Lung (tissue), 11 donors: ENCODE measurements at regions not wholly inside any gene's neighbourhood (a gene's known extent, or its start where the extent isn't known, plus 50 kb on each side); places are given as distances from the start of the nearest gene placed in this dataset.

Experiments used
- ATAC-seq: fragments of 200-7000 bp; cut with Tn5 transposase; one replicate; pipeline ENCODE4 v1.9.1; 2020; ENCODE audit warnings: moderate number of reproducible peaks; ENCODE audit not compliant: insufficient read depth, low FRiP score
- DNase-seq, 3 donors: peaks; one replicate each; pipeline ENCODE4 v3.0.0-alpha.2; 2013 to 2017
- H3K27ac ChIP-seq, 2 donors: one replicate each; pipeline ENCODE4 v1.5.1; 2013; ENCODE audit warnings: mild to moderate bottlenecking in 2 of 2, moderate library complexity in 2 of 2, control low read depth in 1 of 2, inconsistent platforms in 1 of 2, low read depth in 1 of 2, low read length in 1 of 2
- H3K27me3 ChIP-seq, 3 donors: one replicate each; pipeline ENCODE4 v1.5.1; 2013; ENCODE audit warnings: low read length in 2 of 3; ENCODE audit not compliant: control insufficient read depth in 3 of 3, insufficient read depth in 3 of 3
- H3K36me3 ChIP-seq, 4 donors: one replicate each; pipeline ENCODE4 v1.5.1; 2013; ENCODE audit warnings: low read length in 4 of 4, mild to moderate bottlenecking in 1 of 4, moderate library complexity in 1 of 4; ENCODE audit not compliant: control insufficient read depth in 4 of 4, insufficient read depth in 4 of 4
- H3K4me1 ChIP-seq, 5 donors: one replicate each; pipeline ENCODE4 v1.5.1; 2013; ENCODE audit warnings: low read length in 5 of 5, mild to moderate bottlenecking in 2 of 5, moderate library complexity in 1 of 5; ENCODE audit not compliant: control insufficient read depth in 5 of 5, insufficient read depth in 5 of 5
- H3K4me3 ChIP-seq: one replicate; pipeline ENCODE4 v1.5.1; 2013; ENCODE audit warnings: mild to moderate bottlenecking, control low read depth, moderate library complexity
- H3K9ac ChIP-seq, 2 donors: one replicate each; pipeline ENCODE4 v1.5.1; 2013; ENCODE audit warnings: low read length in 2 of 2, control low read depth in 1 of 2; ENCODE audit not compliant: insufficient read depth in 1 of 2
- H3K9me3 ChIP-seq, 4 donors: one replicate each; pipeline ENCODE4 v1.5.1; 2013; ENCODE audit warnings: low read length in 3 of 4, mild to moderate bottlenecking in 1 of 4, moderate library complexity in 1 of 4; ENCODE audit not compliant: control insufficient read depth in 4 of 4, insufficient read depth in 3 of 4
- CTCF ChIP-seq: IDR thresholded peaks from 2 replicates; pipeline ENCODE4 v1.5.1; 2012; ENCODE audit warnings: mild to moderate bottlenecking; ENCODE audit errors: control extremely low read depth, extremely low read depth
- WGBS, 2 donors: extraction: QIAGEN DNeasy Blood & Tissue Kit; methylation state at CpG; one replicate each; pipeline ENCODE4 v1.1.7; 2013; 5-methylcytosine and 5-hydroxymethylcytosine counted together
- donor health status: control.
- donor health status: control.
- donor health status: Bipolar disorder and iron deficiency.
- donor health status: healthy.
- donor health status: DM: yes; HTN: yes; CAD: no.

DNA sequence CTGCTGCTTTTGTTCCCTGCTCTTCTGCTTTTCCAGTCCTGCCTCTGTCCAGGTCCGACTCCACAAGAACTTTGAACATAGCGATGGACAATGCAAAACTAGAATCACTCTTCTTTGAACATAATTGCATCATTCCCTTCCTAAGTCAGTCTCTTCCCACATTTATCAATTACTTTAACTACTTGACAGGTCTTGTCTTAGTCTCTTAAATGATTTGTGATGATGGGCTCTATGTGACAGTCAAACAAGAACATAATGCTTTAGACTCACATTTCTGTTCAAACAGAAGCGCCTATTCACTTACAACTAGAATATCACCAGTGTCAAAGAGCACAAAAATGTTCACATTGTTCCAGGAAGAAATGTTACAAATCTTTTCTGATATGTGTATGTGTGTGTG is 278.1 kb downstream of the SH3GL2 start:
- Histone ChIP-seq H3K9ac (no peak overlapping the region), H3K27ac (no peak overlapping the region), H3K36me3 (no peaks in the 10 kb centered on the region), H3K9me3 (peaks cover 0 to under 1% (median 0%) of the 10 kb centered on the region in 4 donors), H3K4me3 (no peak overlapping the region), H3K4me1 (no peaks in the 10 kb centered on the region), H3K27me3 (no peaks in the 10 kb centered on the region)
- 92 to 93% methylated on average over 3 of the region's 3 CpGs for WGBS, 2 donors
- ATAC-seq (no peak), DNase-seq (no peak)
- no peak for TF ChIP-seq CTCF

GRCh38 chr9:17859228-17859627 is 280.4 kb downstream of the SH3GL2 start:
- TF ChIP-seq CTCF: no peak
- Histone ChIP-seq H3K36me3 (no peaks in the 10 kb centered on the region), H3K27me3 (no peaks in the 10 kb centered on the region), H3K4me1 (no peaks in the 10 kb centered on the region), H3K9me3 (peaks cover 0 to 2% (median 0%) of the 10 kb centered on the region in 4 donors), H3K9ac (no peak overlapping the region), H3K27ac (no peak overlapping the region), H3K4me3 (no peak overlapping the region)
- no peak for ATAC-seq
- WGBS, 2 donors: 55 to 63% methylated on average over 3 of the region's 3 CpGs
- no peak for DNase-seq

DNA sequence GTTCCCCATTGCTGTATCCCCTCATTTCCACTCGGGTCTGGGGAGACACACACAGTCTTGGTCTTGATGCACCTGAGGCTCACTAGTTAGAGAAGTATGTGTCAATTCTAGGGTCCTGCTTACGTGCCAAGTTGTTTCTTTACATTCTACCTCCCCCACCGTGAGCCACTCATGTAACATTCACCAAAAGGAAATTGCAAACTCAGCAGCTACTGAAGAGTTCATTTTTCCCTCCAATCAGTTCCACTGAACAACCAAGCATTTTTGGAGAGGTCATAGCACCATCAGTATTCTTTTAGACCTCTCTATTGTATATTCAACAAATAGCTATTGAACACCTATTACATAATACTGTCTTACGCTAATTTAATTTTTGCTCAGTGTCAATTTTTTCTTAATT is 281.1 kb downstream of the SH3GL2 start:
- Histone ChIP-seq H3K4me3 (no peak overlapping the region), H3K27me3 (no peaks in the 10 kb centered on the region), H3K9me3 (peaks cover 0 to 2% (median 0%) of the 10 kb centered on the region in 4 donors), H3K4me1 (no peaks in the 10 kb centered on the region), H3K36me3 (no peaks in the 10 kb centered on the region), H3K27ac (no peak overlapping the region), H3K9ac (no peak overlapping the region)
- ATAC-seq (no peak), DNase-seq (no peak)
- no peak for TF ChIP-seq CTCF
- WGBS, 2 donors: 75 to 82% methylated on average over 4 of the region's 4 CpGs

DNA sequence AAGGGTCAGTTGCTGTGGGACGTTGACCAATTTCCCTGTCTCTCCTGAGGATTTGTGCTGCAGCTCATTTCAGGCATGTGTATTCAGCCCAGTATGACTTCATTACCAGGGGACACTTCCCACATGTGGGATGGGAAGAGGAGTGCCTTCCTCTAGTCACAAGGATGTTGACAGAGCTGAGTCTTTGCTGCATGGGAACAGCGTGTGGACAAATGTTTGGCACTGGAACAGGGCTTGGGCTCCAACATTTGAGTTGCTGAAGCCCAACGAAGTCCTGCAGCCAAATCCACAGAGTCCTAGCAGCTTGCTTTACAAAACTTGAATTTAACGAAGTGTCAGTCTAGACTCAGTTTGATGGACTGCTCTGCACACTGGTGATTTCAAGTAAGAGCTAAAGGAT is 283.2 kb downstream of the SH3GL2 start:
- Histone ChIP-seq H3K9me3 (peaks cover 0 to 2% (median 0%) of the 10 kb centered on the region in 4 donors), H3K27me3 (no peaks in the 10 kb centered on the region), H3K4me3 (no peak overlapping the region), H3K4me1 (no peaks in the 10 kb centered on the region), H3K9ac (no peak overlapping the region), H3K36me3 (no peaks in the 10 kb centered on the region), H3K27ac (no peak overlapping the region)
- ATAC-seq (no peak), DNase-seq (no peak)
- WGBS, 2 donors: 69 to 79% methylated on average over 4 of the region's 4 CpGs
- TF ChIP-seq CTCF: no peak
